HG03175 (cell line): ENCODE measurements at regions not wholly inside any gene's neighbourhood (a gene's known extent, or its start where the extent isn't known, plus 50 kb on each side); places are given as distances from the start of the nearest gene placed in this dataset.
A peak's percentile ranks its signal among the peaks of the same experiment; 100 is the strongest.
"Not testable (repeated sequence)": the region's sequence is repeated elsewhere in the genome, so short reads cannot be mapped to it uniquely, and the experiment has no call there.

Experiments used
- ATAC-seq: cut with Tn5 transposase; IDR thresholded peaks from one replicate; pipeline ENCODE4 v1.9.1; 2021; ENCODE audit warnings: mild to moderate bottlenecking, moderate library complexity; ENCODE audit not compliant: unreplicated experiment

GRCh38 chr6:152811785-152812184, 61.2 kb downstream of the VIP start:
- no peak for ATAC-seq

DNA sequence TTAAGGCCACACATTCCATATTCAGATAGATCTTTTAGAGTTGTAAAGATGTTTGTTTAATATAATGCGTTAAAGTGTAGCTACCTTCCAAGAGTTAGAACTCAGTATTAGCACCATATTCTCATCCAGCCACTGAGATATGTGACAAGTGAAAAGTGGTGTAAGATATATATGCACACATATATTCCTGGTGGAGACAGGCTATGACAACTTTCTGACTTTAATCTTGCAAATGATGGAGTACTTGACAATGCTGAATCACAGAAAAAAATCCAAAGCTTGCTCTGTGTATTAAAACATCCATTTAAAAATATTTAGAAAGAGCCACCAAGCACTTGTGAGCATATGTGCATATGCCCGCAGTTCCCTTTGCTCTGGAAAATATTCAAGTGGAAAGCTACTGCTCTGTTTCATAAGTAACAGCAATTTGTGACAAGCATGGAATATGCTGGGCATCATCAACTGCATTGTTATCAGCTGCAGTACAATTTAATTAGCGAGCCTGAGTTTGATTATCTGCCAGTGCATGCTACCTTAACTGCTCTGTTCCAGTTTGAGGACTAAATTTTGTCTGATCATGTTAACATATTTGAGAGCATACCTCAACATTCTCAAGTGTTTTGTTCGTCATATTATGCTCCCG, 64.8 kb downstream of the VIP start:
- no peak for ATAC-seq

- no peak for ATAC-seq
Observed at GRCh38 chr6:152816055-152816454, 65.5 kb downstream of the VIP start.

DNA sequence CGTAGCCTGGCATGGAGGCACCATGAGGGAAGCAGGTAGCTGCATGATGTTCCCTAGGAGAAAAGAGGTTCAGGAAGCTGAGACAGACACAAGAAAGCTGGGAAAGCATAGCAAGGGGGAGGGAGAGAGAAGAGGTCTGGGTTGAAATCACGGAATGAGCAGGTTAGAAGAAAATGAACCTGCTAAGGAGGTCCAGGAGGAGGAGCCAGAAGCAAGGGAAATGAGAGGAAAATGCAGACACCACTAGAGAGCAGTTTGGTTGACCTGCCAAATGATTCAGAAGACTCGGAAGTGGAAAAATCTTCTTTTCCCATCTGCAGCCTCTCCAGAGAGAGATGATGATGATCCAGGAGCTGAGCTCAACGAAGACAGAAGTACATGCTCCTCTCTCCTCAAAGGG, 70.9 kb downstream of the VIP start:
- no peak for ATAC-seq

DNA sequence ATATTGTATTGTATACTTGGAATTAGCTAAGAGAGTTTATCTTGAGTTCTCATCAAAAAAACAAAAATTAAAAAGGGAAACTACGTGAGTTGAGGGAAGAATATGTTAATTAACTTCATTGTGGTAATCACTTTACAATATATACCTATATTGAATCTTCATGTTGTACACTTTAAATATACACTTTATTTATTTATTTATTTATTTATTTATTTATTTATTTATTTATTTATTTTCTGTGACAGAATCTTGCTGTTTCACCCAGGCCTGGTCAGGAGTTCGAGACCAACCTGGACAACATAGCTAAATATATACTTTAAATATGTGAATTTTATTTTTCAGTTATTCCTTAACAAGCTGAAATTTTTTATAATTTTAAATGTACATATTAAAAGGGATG, 74.1 kb downstream of the VIP start:
- ATAC-seq = no peak

GRCh38 chr6:152828431-152828830, 77.8 kb downstream of the VIP start:
- ATAC-seq = no peak

- ATAC-seq = not testable (repeated sequence)
Observed at GRCh38 chr6:152834366-152834765, 83.8 kb downstream of the VIP start.

GRCh38 chr6:152836523-152836922, 85.9 kb downstream of the VIP start:
- ATAC-seq = no peak

- ATAC-seq = no peak
Observed at GRCh38 chr6:152845421-152845820, 94.8 kb downstream of the VIP start.

- ATAC-seq = no peak
Observed at GRCh38 chr6:152846825-152847224, 96.2 kb downstream of the VIP start.

DNA sequence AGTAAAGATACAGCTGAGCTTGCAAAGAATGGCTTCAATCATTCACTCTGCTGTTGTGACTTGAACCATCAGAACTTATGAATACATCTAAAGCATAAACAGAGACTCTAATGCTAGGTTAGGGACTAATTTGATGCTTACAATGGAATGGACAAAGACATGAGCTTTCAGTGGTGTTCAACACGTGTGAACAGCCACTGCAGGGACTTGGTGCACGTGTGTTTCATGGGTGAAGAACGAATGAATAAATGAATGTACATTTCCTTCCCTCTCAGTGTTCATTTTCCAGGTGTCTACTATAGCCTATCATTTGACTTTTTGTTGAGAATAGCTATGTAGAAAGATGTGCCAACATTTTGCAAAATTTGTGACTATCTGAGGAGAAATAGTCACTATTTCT, 98.3 kb downstream of the VIP start:
- no peak for ATAC-seq

GRCh38 chr6:152854086-152854795, 103.6 kb downstream of the VIP start:
- ATAC-seq = no peak

- no peak for ATAC-seq
Observed at GRCh38 chr6:152858141-152858540, 107.5 kb downstream of the VIP start.

- ATAC-seq = no peak
Observed at GRCh38 chr6:152859225-152859624, 108.6 kb downstream of the VIP start.

- ATAC-seq = peak; percentile 88
Observed at GRCh38 chr6:152863618-152864326, 113.2 kb downstream of the VIP start.

GRCh38 chr6:152874267-152874666, 108.6 kb downstream of the FBXO5 start:
- ATAC-seq = no peak

- no peak for ATAC-seq
Observed at GRCh38 chr6:152874846-152875568, 107.8 kb downstream of the FBXO5 start.

- ATAC-seq = no peak
Observed at GRCh38 chr6:152879681-152880080, 103.2 kb downstream of the FBXO5 start.

- ATAC-seq = no peak
Observed at GRCh38 chr6:152893187-152893586, 89.7 kb downstream of the FBXO5 start.

GRCh38 chr6:152896923-152897322, 85.9 kb downstream of the FBXO5 start:
- ATAC-seq = no peak

- ATAC-seq = peak; percentile 98
Observed at GRCh38 chr6:152897807-152898399, 84.9 kb downstream of the FBXO5 start.
